ENCODE measurements at regions not wholly inside any gene's neighbourhood (a gene's known extent, or its start where the extent isn't known, plus 50 kb on each side); places are given as distances from the start of the nearest gene placed in this dataset.

DNA sequence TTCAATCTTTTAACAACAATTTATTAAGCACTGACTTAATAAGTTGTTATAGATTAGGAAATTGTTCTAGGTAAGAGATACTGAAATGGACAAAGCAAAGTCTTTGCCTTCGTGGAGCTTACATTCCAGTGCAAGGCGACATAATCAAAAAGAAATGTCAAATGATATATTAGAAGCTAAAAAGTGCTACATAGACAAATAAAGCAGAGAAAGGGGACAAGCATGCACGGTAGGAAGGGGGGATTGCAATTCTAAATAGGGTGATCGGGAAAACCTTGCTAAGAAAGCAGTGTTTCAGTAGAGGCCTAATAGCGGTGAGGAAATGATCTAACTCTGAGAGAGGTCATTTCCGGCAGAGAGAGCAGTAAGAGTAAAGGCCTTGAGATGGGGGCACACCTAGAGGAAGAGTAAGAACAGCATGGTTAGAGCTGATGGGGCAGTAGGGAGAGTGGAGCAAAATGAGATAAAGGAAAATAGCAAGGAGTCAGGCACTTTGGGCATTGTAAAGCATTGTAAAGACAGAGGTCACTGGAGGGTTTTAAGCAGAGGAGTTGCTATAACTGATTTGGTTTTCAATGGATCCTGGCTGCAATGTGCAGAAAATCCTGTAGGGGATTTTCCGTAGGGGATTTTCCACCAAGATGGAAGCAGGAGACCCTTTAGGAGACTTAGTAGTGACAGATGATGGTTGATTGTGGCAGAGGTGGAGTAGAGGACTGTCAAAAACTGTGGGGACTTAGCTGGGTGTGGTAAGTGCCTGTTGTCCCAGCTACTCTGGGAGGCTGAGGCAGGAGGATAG is 71.7 kb upstream of the CFAP20DC start:
- Histone ChIP-seq H3K4me1 (ENCODE audit: control insufficient read depth in 3 of 3, insufficient read depth in 2 of 3, low read depth in 1 of 3, low read length in 2 of 3) (no peaks in the 10 kb centered on the region), H3K27me3 (ENCODE audit: control insufficient read depth in 3 of 3, insufficient read depth in 3 of 3, low read length in 3 of 3) (no peaks in the 10 kb centered on the region), H3K9me3 (ENCODE audit: control insufficient read depth in 2 of 2, insufficient read depth in 1 of 2, low read depth in 1 of 2, low read length in 1 of 2) (peaks cover 0 to 2% of the 10 kb centered on the region in 2 donors), H3K4me3 (ENCODE audit: low read depth in 1 of 3, low read length in 3 of 3) (no peak overlapping the region), H3K36me3 (ENCODE audit: control insufficient read depth in 3 of 3, insufficient read depth in 2 of 3, low read depth in 1 of 3, low read length in 3 of 3) (no peaks in the 10 kb centered on the region), H3K27ac (ENCODE audit: low read depth in 1 of 3, low read length in 2 of 3) (no peak overlapping the region)
- DNase-seq (no peak), FAIRE-seq (no peak)
- 90 to 92% (median 91%) methylated on average over 7 of the region's 7 CpGs for WGBS, 3 donors

DNA sequence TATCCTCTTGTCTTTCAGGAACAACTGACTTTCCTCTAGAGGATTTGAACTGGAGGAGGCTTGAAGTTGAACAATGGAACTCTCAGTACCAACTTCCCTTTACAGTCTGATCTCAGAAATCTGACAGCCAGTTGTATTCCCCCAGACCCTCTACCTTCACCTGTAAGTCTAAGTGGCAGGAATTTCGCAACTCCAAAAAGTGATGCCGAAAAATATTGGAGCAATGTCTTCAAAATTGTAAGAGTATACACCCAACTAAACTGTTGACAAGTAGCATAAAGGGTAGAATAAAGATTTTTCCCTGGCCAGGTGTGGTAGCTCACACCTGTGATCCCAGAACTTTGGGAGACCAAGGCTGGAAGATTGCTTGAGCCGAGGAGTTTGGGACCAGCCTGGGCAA is 69.1 kb upstream of the CFAP20DC start:
- no peaks in the 10 kb centered on the region for H3K36me3 ChIP-seq (ENCODE audit: control insufficient read depth in 3 of 3, insufficient read depth in 2 of 3, low read depth in 1 of 3, low read length in 3 of 3)
- DNase-seq (no peak), FAIRE-seq (no peak)
- WGBS, 3 donors = 87 to 95% (median 90%) methylated on average over 3 of the region's 3 CpGs
- no peak overlapping the region for H3K4me3 ChIP-seq (ENCODE audit: low read depth in 1 of 3, low read length in 3 of 3)
- peaks cover 0 to 2% of the 10 kb centered on the region in 2 donors for H3K9me3 ChIP-seq (ENCODE audit: control insufficient read depth in 2 of 2, insufficient read depth in 1 of 2, low read depth in 1 of 2, low read length in 1 of 2)
- H3K27ac ChIP-seq (ENCODE audit: low read depth in 1 of 3, low read length in 2 of 3) = no peak overlapping the region
- H3K4me1 ChIP-seq (ENCODE audit: control insufficient read depth in 3 of 3, insufficient read depth in 2 of 3, low read depth in 1 of 3, low read length in 2 of 3) = no peaks in the 10 kb centered on the region
- H3K27me3 ChIP-seq (ENCODE audit: control insufficient read depth in 3 of 3, insufficient read depth in 3 of 3, low read length in 3 of 3) = no peaks in the 10 kb centered on the region

DNA sequence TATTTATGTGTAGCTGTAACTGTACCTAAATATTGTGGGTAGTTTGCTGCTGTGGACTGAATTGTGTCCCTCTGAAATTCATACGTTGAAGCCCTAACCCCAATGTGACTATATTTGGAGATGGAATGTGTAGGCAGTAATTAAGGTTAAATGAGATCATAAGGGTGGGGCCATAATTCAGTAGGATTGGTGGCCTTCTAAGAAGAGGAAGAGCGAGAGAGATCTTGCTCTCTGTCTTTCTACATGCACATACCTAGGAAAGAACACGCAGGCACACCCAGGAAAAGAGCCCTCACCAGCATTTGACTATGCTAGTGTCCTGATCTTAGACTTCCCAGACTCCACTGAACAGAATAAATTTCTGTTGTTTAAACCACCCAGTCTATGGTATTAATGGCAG is 67.6 kb upstream of the CFAP20DC start:
- no peak overlapping the region for H3K4me3 ChIP-seq (ENCODE audit: low read depth in 1 of 3, low read length in 3 of 3)
- H3K27ac ChIP-seq (ENCODE audit: low read depth in 1 of 3, low read length in 2 of 3) = no peak overlapping the region
- no peak for FAIRE-seq
- no peaks in the 10 kb centered on the region for H3K27me3 ChIP-seq (ENCODE audit: control insufficient read depth in 3 of 3, insufficient read depth in 3 of 3, low read length in 3 of 3)
- no peaks in the 10 kb centered on the region for H3K4me1 ChIP-seq (ENCODE audit: control insufficient read depth in 3 of 3, insufficient read depth in 2 of 3, low read depth in 1 of 3, low read length in 2 of 3)
- no peak for DNase-seq
- H3K36me3 ChIP-seq (ENCODE audit: control insufficient read depth in 3 of 3, insufficient read depth in 2 of 3, low read depth in 1 of 3, low read length in 3 of 3) = no peaks in the 10 kb centered on the region
- no peaks in the 10 kb centered on the region for H3K9me3 ChIP-seq (ENCODE audit: control insufficient read depth in 2 of 2, insufficient read depth in 1 of 2, low read depth in 1 of 2, low read length in 1 of 2)
- WGBS, 3 donors = 89 to 92% (median 91%) methylated on average over 3 of the region's 3 CpGs

DNA sequence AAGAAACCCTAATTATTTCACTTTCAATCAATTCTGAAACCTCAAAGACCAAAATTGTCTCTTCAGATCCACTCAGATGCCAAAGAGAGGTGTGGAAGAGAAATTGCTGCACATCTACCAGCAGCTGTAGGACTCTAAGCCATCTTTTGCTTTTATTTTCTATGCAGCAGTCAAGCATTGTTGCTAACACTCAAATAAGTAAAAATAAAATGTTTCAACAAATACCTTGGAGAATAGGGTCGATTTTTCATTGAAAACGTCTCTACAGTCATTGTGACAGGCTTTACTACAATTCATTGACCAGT is 66.4 kb upstream of the CFAP20DC start:
- Histone ChIP-seq H3K9me3 (ENCODE audit: control insufficient read depth in 2 of 2, insufficient read depth in 1 of 2, low read depth in 1 of 2, low read length in 1 of 2) (no peaks in the 10 kb centered on the region), H3K27ac (ENCODE audit: low read depth in 1 of 3, low read length in 2 of 3) (no peak overlapping the region), H3K36me3 (ENCODE audit: control insufficient read depth in 3 of 3, insufficient read depth in 2 of 3, low read depth in 1 of 3, low read length in 3 of 3) (no peaks in the 10 kb centered on the region), H3K4me1 (ENCODE audit: control insufficient read depth in 3 of 3, insufficient read depth in 2 of 3, low read depth in 1 of 3, low read length in 2 of 3) (no peaks in the 10 kb centered on the region), H3K27me3 (ENCODE audit: control insufficient read depth in 3 of 3, insufficient read depth in 3 of 3, low read length in 3 of 3) (no peaks in the 10 kb centered on the region), H3K4me3 (ENCODE audit: low read depth in 1 of 3, low read length in 3 of 3) (no peak overlapping the region)
- no peak for DNase-seq
- 35 to 69% (median 56%) methylated on average over 2 of the region's 2 CpGs for WGBS, 3 donors
- FAIRE-seq = no peak

DNA sequence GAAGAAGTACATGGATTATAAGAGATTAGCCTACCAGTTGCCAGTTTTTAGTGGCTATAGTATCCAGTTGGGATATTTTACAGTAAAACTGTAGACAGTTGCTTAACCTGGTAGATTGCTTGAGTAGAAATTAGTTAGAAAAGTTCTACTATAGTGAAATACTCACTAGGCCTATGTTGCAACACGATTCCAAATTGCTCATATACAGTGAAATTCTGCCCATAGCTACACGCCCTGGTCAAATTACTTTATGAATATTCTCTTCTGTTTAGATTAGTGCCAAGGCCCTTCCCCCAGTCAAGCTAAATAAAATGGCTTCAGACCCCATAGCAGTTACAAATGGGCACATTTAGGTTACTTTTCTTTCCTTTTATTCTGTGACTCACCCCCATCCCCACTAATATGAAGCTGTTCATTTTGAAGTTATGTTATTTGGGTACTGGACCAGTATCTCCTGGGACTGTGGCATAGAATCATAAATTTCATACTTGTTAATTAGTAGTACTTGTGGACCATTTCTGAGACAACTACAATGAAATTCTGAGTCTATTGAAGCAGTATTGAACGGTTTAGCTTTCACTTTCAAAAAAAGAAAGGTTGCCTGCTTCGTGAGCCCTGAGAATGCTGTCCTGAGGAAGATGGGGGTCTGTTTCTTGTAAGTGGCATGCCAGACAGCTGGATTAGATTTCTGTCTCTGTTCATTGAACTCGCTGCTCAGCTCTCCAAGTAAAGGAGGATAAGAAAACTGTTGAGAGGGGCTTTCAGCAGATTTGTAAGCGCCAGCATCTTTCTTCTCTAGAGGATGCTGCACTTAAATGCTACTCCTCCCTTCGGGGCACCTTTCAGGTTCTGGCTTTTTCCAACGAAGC is 65.8 kb upstream of the CFAP20DC start:
- FAIRE-seq (no peak), DNase-seq (no peak)
- no peaks in the 10 kb centered on the region for H3K36me3 ChIP-seq (ENCODE audit: control insufficient read depth in 3 of 3, insufficient read depth in 2 of 3, low read depth in 1 of 3, low read length in 3 of 3)
- H3K27me3 ChIP-seq (ENCODE audit: control insufficient read depth in 3 of 3, insufficient read depth in 3 of 3, low read length in 3 of 3) = no peaks in the 10 kb centered on the region
- H3K27ac ChIP-seq (ENCODE audit: low read depth in 1 of 3, low read length in 2 of 3) = no peak overlapping the region
- no peaks in the 10 kb centered on the region for H3K4me1 ChIP-seq (ENCODE audit: control insufficient read depth in 3 of 3, insufficient read depth in 2 of 3, low read depth in 1 of 3, low read length in 2 of 3)
- 57 to 62% (median 59%) methylated on average over 8 of the region's 8 CpGs for WGBS, 3 donors
- H3K4me3 ChIP-seq (ENCODE audit: low read depth in 1 of 3, low read length in 3 of 3) = no peak overlapping the region
- H3K9me3 ChIP-seq (ENCODE audit: control insufficient read depth in 2 of 2, insufficient read depth in 1 of 2, low read depth in 1 of 2, low read length in 1 of 2) = no peaks in the 10 kb centered on the region

DNA sequence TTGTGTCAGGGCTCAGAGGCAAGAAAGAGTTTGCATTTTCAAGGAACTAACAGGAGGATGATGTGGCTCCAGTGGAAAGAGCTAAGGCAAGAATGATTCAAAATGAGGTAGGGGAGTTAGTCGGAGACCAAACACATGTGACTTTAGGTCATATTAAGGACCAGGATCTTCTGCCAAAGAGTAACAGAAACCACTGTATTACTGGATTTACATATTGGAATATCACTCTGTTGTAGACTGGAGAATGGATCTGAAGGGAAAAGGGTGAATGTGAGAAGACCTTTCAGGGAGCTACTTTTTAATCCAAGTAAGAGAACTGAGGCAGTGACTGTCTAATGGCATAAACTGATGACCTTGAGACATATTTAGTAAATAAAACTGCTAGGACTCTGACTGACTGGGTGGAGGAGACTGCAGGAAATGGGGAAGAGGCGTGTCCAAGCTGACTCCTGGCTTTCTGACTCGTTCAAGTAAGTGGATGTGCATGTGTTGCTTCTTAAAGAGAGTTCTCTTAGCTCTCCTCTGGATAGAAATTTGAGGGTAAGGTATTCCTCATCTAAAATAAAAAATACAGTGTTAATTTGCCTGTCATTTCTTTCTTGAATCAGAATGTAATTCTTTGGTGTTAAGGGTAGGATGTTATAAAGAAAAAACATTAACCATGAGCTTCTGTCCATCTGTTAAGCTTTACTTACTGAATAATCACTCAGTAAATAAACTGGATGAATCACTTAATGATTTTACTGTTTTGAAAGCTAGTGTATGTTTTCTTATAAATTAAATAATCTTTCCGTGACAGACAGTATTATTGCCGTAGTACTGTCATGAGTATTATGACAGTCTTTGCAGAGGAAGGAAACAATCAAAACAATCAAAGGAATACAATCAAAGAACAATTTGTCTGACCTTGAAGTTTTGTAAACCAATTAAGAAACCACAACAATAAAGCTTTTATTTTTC is 58.3 kb upstream of the CFAP20DC start:
- 41 to 49% (median 45%) methylated on average over 5 of the region's 5 CpGs for WGBS, 3 donors
- no peak for FAIRE-seq

DNA sequence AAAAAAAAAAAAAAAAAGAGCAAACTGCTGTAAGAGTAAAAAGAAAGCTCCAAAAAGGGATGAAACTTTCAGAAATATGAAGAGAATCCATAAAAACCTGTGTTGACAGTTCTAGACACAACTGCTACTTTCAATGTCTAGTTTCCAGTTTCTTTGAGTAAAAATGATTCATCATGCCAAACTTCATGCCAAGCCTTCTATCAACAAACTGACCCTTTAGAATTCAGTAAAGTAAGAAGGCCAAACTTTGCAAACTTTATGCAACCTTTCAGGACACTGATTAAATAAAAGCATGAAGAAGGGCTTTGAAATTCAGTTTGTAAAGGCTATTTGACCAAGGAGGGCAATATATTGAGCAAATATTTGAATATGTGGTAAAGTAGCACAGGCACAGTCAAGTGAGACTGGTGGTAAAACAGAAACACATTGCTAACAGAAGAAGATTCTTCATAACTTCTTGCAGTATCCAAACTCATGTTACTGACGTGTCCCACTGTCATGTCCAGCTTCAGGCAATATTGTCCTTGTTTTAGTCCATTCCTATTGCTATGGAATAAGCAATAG is 56.3 kb upstream of the CFAP20DC start:
- Histone ChIP-seq H3K4me1 (ENCODE audit: control insufficient read depth in 3 of 3, insufficient read depth in 2 of 3, low read depth in 1 of 3, low read length in 2 of 3) (no peaks in the 10 kb centered on the region), H3K9me3 (ENCODE audit: control insufficient read depth in 2 of 2, insufficient read depth in 1 of 2, low read depth in 1 of 2, low read length in 1 of 2) (no peaks in the 10 kb centered on the region), H3K4me3 (ENCODE audit: low read depth in 1 of 3, low read length in 3 of 3) (no peak overlapping the region), H3K27me3 (ENCODE audit: control insufficient read depth in 3 of 3, insufficient read depth in 3 of 3, low read length in 3 of 3) (peaks cover 0 to under 1% (median 0%) of the 10 kb centered on the region in 3 donors), H3K27ac (ENCODE audit: low read depth in 1 of 3, low read length in 2 of 3) (no peak overlapping the region), H3K36me3 (ENCODE audit: control insufficient read depth in 3 of 3, insufficient read depth in 2 of 3, low read depth in 1 of 3, low read length in 3 of 3) (no peaks in the 10 kb centered on the region)
- WGBS, 3 donors = 48 to 78% (median 68%) methylated on average over 1 of the region's 1 CpG
- peak in 1 of 2 donors; percentile 1 for DNase-seq
- no peak for FAIRE-seq

More for the DNA sequence above, 58.3 kb upstream of the CFAP20DC start:
- Histone ChIP-seq H3K9me3 (ENCODE audit: control insufficient read depth in 2 of 2, insufficient read depth in 1 of 2, low read depth in 1 of 2, low read length in 1 of 2) (no peaks in the 10 kb centered on the region), H3K27ac (ENCODE audit: low read depth in 1 of 3, low read length in 2 of 3) (no peak overlapping the region), H3K4me1 (ENCODE audit: control insufficient read depth in 3 of 3, insufficient read depth in 2 of 3, low read depth in 1 of 3, low read length in 2 of 3) (no peaks in the 10 kb centered on the region), H3K36me3 (ENCODE audit: control insufficient read depth in 3 of 3, insufficient read depth in 2 of 3, low read depth in 1 of 3, low read length in 3 of 3) (no peaks in the 10 kb centered on the region), H3K27me3 (ENCODE audit: control insufficient read depth in 3 of 3, insufficient read depth in 3 of 3, low read length in 3 of 3) (no peaks in the 10 kb centered on the region), H3K4me3 (ENCODE audit: low read depth in 1 of 3, low read length in 3 of 3) (no peak overlapping the region)
- peak; percentile 9 to 11 for DNase-seq

DNA sequence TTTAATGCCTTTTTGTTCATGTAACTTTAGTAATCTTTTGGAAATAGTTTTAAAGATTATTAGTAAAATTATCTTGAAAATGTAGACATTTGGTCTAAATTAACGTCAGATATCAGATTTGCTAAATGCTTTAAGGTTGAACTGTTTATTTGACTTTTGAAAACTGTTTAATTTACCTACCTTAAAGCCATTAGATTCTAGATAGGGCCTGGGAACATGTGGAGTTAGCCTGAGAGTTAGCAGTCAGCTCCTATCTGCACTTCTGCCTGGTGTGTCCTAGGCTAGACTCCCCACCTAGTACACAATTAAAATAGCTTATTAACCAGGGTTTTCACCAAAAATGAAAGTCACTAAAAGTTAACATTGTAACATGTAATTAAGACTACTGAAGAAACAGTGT is 53.7 kb upstream of the CFAP20DC start:
- DNase-seq (no peak), FAIRE-seq (no peak)
- 44 to 55% (median 46%) methylated on average over 1 of the region's 1 CpG for WGBS, 3 donors
- H3K36me3 ChIP-seq (ENCODE audit: control insufficient read depth in 3 of 3, insufficient read depth in 2 of 3, low read depth in 1 of 3, low read length in 3 of 3) = no peaks in the 10 kb centered on the region
- peaks cover 0 to 2% (median 0%) of the 10 kb centered on the region in 3 donors for H3K27me3 ChIP-seq (ENCODE audit: control insufficient read depth in 3 of 3, insufficient read depth in 3 of 3, low read length in 3 of 3)
- no peak overlapping the region for H3K4me3 ChIP-seq (ENCODE audit: low read depth in 1 of 3, low read length in 3 of 3)
- no peak overlapping the region for H3K27ac ChIP-seq (ENCODE audit: low read depth in 1 of 3, low read length in 2 of 3)
- H3K4me1 ChIP-seq (ENCODE audit: control insufficient read depth in 3 of 3, insufficient read depth in 2 of 3, low read depth in 1 of 3, low read length in 2 of 3) = no peaks in the 10 kb centered on the region
- no peaks in the 10 kb centered on the region for H3K9me3 ChIP-seq (ENCODE audit: control insufficient read depth in 2 of 2, insufficient read depth in 1 of 2, low read depth in 1 of 2, low read length in 1 of 2)

All from small intestine (tissue), 7 donors.